H7 (cell line): ENCODE measurements at regions not wholly inside any gene's neighbourhood (a gene's known extent, or its start where the extent isn't known, plus 50 kb on each side); places are given as distances from the start of the nearest gene placed in this dataset.
"Not testable (repeated sequence)": the region's sequence is repeated elsewhere in the genome, so short reads cannot be mapped to it uniquely, and the experiment has no call there.

ENCODE experiments used
- DNase-seq: peaks from one replicate; pipeline ENCODE4 v3.0.0; 2012
- H3K27me3 ChIP-seq: 2 replicates; pipeline ENCODE4 v1.6.0; 2011; ENCODE audit warnings: mild to moderate bottlenecking, low read length; ENCODE audit not compliant: control insufficient read depth, insufficient read depth
- H3K36me3 ChIP-seq: replicated peaks from 2 replicates; pipeline ENCODE4 v1.5.1; 2011; ENCODE audit warnings: low read length; ENCODE audit not compliant: control insufficient read depth, insufficient read depth
- H3K4me3 ChIP-seq: 2 replicates; pipeline ENCODE4 v1.5.1; 2011; ENCODE audit warnings: low read depth, mild to moderate bottlenecking, control low read depth, low read length, moderate library complexity; ENCODE audit not compliant: insufficient read depth

GRCh38 chr12:33041562-33041961 is 145.0 kb upstream of the PKP2 start:
- Histone ChIP-seq H3K36me3 (no peaks in the 10 kb centered on the region), H3K27me3 (no peaks in the 10 kb centered on the region), H3K4me3 (no peak overlapping the region)
- DNase-seq = no peak

GRCh38 chr12:33033999-33034398 is 137.4 kb upstream of the PKP2 start:
- H3K4me3 ChIP-seq, H3K27me3 ChIP-seq, H3K36me3 ChIP-seq, DNase-seq: not testable (repeated sequence)

GRCh38 chr12:33026791-33027190 is 130.2 kb upstream of the PKP2 start:
- Histone ChIP-seq H3K36me3 (no peaks in the 10 kb centered on the region), H3K27me3 (no peaks in the 10 kb centered on the region), H3K4me3 (no peak overlapping the region)

DNA sequence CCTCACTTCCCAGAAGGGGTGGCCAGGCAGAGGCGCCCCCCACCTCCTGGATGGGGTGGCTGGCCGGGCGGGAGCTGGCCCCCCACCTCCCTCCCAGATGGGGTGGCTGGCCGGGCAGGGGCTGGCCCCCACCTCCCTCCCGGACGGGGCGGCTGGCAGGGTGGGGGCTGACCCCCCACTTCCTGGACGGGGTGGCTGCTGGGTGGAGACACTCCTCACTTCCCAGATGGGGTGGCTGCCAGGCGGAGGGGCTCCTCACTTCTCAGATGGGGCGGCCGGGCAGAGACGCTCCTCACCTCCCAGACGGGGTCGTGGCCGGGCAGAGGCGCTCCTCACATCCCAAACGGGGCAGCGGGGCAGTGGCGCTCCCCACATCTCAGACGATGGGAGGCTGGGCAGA is 126.1 kb upstream of the PKP2 start:
- H3K4me3 ChIP-seq, DNase-seq, H3K36me3 ChIP-seq, H3K27me3 ChIP-seq: not testable (repeated sequence)

More at GRCh38 chr12:33026791-33027190, 130.2 kb upstream of the PKP2 start:
- DNase-seq = no peak

DNA sequence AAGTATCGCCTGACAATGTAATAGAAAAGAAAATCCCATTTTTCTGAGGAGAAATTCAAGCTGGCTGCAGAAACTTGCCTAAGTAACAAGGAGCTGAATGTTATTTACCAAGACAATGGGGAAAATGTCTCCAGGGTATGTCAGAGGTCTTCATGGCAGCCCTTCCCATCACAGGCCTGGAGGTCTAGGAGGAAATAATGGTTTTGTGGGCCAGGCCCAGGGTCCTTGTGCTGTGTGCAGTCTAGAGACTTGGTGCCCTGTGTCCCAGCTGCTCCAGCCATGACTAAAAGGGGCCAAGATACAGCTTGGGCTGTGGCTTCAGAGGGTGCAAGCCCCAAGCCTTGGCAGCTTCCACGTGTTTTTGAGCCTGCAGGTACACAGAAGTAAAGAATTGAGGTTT is 120.5 kb upstream of the PKP2 start:
- not testable (repeated sequence) for H3K4me3 ChIP-seq, H3K27me3 ChIP-seq, DNase-seq, H3K36me3 ChIP-seq

- Histone ChIP-seq H3K4me3 (no peak overlapping the region), H3K27me3 (no peaks in the 10 kb centered on the region), H3K36me3 (no peaks in the 10 kb centered on the region)
- DNase-seq = no peak
Observed at GRCh38 chr12:33012226-33012625, 115.6 kb upstream of the PKP2 start.

GRCh38 chr12:33006106-33006505 is 109.5 kb upstream of the PKP2 start:
- DNase-seq = no peak
- Histone ChIP-seq H3K4me3 (no peak overlapping the region), H3K27me3 (no peaks in the 10 kb centered on the region), H3K36me3 (no peaks in the 10 kb centered on the region)

DNA sequence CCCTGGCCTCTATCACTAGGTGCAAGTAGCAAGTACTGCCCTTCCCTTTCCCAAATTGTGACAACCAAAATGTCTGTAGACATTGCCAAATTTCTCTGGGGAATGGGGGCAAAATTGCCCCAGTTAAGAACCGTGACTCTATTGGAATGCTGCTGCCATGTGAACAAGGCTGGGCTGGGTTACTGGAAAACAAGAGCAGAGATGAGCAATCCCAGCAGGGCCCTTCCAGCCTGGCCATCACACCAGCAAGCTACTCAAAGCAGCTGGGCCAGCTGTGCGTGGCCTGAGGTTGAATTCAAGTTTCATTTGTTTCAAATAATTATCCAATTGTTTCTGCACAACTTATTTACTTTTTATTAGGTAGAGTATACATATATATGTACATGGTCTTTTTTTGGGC is 103.4 kb upstream of the PKP2 start:
- Histone ChIP-seq H3K36me3 (no peaks in the 10 kb centered on the region), H3K27me3 (no peaks in the 10 kb centered on the region)
- DNase-seq = no peak

GRCh38 chr12:32997471-32997870 is 100.9 kb upstream of the PKP2 start:
- no peaks in the 10 kb centered on the region for H3K27me3 ChIP-seq
- H3K4me3 ChIP-seq = no peak overlapping the region
- DNase-seq = no peak
- no peaks in the 10 kb centered on the region for H3K36me3 ChIP-seq

More for the DNA sequence above, 103.4 kb upstream of the PKP2 start:
- H3K4me3 ChIP-seq = no peak overlapping the region

DNA sequence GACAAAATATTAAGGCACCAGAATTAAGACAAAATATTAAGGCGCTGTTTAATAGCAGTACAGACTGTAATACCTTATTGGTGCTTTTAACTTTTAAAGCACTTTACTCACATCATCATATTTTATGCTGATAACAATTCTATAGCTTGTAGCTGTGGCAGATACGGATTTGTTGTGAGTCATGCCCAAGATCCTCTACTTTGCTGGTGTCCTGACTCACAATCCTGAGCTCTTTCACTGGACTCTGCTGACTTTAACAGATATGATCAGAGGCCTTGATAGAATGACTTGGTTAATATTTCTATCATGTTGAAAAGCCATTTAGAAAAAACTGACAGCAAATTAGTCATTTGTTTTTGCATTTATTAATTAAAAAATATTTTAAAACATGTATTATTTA is 99.0 kb upstream of the PKP2 start:
- no peaks in the 10 kb centered on the region for H3K36me3 ChIP-seq
- no peak for DNase-seq
- H3K4me3 ChIP-seq = no peak overlapping the region
- no peaks in the 10 kb centered on the region for H3K27me3 ChIP-seq

DNA sequence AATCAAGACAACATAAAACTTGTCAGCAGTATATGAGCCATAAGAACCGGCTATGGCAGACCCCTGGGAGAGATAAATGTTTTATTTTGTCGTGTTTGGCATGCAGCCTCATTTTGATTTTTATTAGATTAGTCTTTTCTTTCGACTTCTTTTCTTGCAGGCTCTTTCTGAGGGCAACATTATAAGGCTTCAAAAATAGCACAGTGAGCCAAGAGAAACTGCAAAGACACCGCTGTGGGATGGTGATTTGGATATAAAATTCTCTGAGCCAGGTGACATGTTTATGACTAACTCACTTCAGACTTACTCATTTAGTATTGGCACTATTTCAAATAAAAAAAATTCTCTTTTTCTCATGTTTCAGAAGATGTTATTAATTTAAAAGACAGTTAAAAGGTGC is 96.8 kb upstream of the PKP2 start:
- no peak overlapping the region for H3K4me3 ChIP-seq
- DNase-seq = no peak
- H3K36me3 ChIP-seq = no peaks in the 10 kb centered on the region
- H3K27me3 ChIP-seq = no peaks in the 10 kb centered on the region

DNA sequence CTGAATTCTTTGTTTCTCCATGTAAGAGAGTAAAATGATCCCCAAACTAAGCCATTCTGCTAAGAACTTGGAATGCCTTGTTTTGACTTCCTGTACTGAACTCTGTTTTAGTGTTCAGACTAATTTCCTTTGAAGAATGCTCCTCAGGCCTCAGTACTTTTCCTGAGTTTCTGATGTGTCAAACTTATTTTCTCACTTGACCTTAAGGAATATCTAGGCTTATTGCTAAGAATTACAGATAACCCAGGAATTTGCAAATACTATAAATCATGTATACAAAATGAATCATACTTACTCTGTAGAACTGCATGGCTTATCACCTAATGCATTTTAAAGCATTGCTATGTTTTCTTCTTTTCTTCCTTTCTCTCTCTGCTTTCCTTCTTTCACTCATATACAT is 93.1 kb upstream of the PKP2 start:
- Histone ChIP-seq H3K36me3 (no peaks in the 10 kb centered on the region), H3K4me3 (no peak overlapping the region), H3K27me3 (no peaks in the 10 kb centered on the region)
- DNase-seq = no peak

- Histone ChIP-seq H3K36me3 (no peaks in the 10 kb centered on the region), H3K27me3 (no peaks in the 10 kb centered on the region), H3K4me3 (no peak overlapping the region)
- no peak for DNase-seq
Observed at GRCh38 chr12:32988982-32989381, 92.4 kb upstream of the PKP2 start.

DNA sequence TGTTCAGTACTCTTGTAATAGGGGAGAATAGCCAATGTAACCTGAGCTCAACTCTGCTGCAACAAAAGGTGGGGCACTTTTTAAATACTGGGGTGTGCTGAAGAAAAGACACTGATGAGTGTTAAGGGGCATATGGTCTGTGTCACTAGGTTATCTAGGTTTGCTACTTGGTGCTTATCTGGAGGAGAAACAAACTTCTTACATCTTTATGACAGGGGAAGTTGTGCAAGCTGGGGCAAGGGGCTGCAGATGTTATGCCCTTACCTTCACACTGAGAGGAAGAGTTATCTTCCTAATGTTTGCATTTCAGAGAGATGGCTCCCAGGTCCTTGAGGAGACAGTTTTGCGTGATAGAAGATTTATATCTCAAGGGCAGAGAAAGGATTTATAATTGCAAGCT is 90.9 kb upstream of the PKP2 start:
- Histone ChIP-seq H3K36me3 (no peaks in the 10 kb centered on the region), H3K4me3 (no peak overlapping the region), H3K27me3 (no peaks in the 10 kb centered on the region)
- no peak for DNase-seq

GRCh38 chr12:32983968-32984367 is 87.4 kb upstream of the PKP2 start:
- Histone ChIP-seq H3K36me3 (no peaks in the 10 kb centered on the region), H3K4me3 (no peak overlapping the region), H3K27me3 (no peaks in the 10 kb centered on the region)
- peak; percentile 13 for DNase-seq

DNA sequence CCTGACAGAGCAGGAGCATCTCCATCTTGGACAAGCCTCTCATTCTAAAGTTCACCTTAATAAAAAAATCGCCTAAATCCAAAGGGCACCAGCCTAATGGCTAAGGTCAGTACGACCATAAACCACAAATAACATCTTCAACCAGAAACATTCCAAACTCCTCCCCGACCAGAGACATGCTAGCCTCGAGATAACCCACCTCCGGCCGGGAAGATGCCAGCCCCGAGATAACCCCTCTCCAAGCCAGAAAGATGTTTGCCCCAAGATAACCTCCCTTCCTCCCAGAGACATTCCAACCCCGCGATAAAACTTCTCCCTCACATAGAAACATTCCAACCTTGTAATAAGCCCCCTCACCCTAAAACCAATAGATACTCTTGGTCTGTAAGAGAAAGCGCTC is 86.8 kb upstream of the PKP2 start:
- H3K27me3 ChIP-seq = no peaks in the 10 kb centered on the region
- DNase-seq = no peak
- H3K4me3 ChIP-seq = no peak overlapping the region
- H3K36me3 ChIP-seq = no peaks in the 10 kb centered on the region
